Psoas muscle (tissue), 7 donors: ENCODE measurements at regions not wholly inside any gene's neighbourhood (a gene's known extent, or its start where the extent isn't known, plus 50 kb on each side); places are given as distances from the start of the nearest gene placed in this dataset.

Source experiments
- ATAC-seq, 4 donors: fragments of 200-7000 bp; cut with Tn5 transposase; one replicate each; pipeline ENCODE4 v1.9.1; 2020; ENCODE audit warnings: moderate library complexity in 3 of 4, mild to moderate bottlenecking in 2 of 4
- DNase-seq, 2 donors: peaks; one replicate each; pipeline ENCODE4 v3.0.0-alpha.2; 2020
- H3K27ac ChIP-seq: fragments of 200-600 bp; one replicate; pipeline ENCODE4 v1.8.0; 2022
- H3K27me3 ChIP-seq, 3 donors: fragments of 200-600 bp in 1 of 3; one replicate each; pipeline versions ENCODE4 v1.6.1 to v1.8.0; 2013 to 2022; ENCODE audit warnings: low read length in 2 of 3, mild to moderate bottlenecking in 2 of 3, moderate library complexity in 1 of 3; ENCODE audit not compliant: insufficient read depth in 3 of 3
- H3K36me3 ChIP-seq, 2 donors: fragments of 200-600 bp in 1 of 2; one replicate each; pipeline versions ENCODE4 v1.6.1 to v1.8.0; 2013 to 2022; ENCODE audit warnings: low read depth in 1 of 2, mild to moderate bottlenecking in 1 of 2, moderate library complexity in 1 of 2; ENCODE audit not compliant: insufficient read depth in 1 of 2
- H3K4me1 ChIP-seq: fragments of 200-600 bp; one replicate; pipeline ENCODE4 v1.8.0; 2022
- H3K4me3 ChIP-seq: fragments of 200-600 bp; one replicate; pipeline ENCODE4 v1.8.0; 2022; ENCODE audit warnings: mild to moderate bottlenecking
- H3K9me3 ChIP-seq: fragments of 200-600 bp; one replicate; pipeline ENCODE4 v1.8.0; 2022
- CTCF ChIP-seq: fragments of 200-600 bp; IDR thresholded peaks from one replicate; pipeline ENCODE4 v1.8.0; 2022; ENCODE audit warnings: antibody characterized with exemption
- WGBS, 3 donors: extraction: QIAGEN DNeasy Blood & Tissue Kit; methylation state at CpG; one replicate each; pipeline versions ENCODE4 v1.1.6 to v1.1.7; 2013; 5-methylcytosine and 5-hydroxymethylcytosine counted together
- intact Hi-C, 2 donors: fragments of 100-400 bp; cut with DNase I; formaldehyde crosslinking; loops; one replicate each; pipeline versions ENCODE4 v1.11.0 to v1.14.2; 2022
- donor health status: healthy with polysubstance abuse.
- donor health status: DM: no; HTN: no; CAD: no; lungs with moderate emphysema.
- donor health status: Bipolar disorder and iron deficiency.
- donor health status: healthy.
- donor health status: DM: yes; HTN: yes; CAD: no.
- donor health status: DM: no; HTN: no; CAD: no.
- donor health status: DM: yes; HTN: yes; CAD: no.

DNA sequence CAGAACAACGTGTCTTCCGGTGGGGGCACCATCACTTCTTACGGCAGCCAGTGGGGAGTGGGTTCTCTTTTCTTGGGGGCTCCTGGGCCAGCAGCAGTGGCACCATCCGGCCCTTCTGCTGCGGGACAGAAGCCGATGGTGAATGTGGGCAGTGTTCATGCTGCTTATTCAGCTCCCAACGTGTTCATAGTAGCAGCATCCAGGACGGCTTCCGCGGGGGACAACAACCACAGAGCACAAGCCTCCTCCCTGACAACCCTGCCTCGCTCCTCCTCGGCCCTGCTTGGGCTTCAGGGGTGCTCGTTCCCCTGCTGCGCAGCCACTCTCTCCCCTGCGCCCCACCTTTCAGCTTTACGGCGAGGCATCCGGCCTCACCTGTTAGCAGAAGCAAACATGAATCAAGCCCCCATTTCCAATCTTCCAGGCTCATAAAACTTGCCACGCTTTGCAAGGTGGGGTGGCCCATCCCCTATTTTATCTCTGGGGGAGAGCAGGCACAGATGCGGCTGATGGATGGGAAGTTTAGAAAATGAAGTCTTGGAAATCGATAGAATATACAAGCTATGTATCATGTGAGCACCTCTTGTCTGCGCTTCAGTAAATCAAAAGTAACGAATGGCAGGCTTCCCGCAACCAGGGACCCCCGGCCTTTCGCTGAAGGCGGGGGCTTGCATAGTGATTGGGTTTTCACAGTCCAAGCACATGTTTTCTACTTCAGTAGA, 191.8 kb upstream of the NECTIN1 start:
- no peak overlapping the region for H3K4me3 ChIP-seq
- H3K4me1 ChIP-seq = no peaks in the 10 kb centered on the region
- 79 to 85% (median 79%) methylated on average over 27 of the region's 27 CpGs for WGBS, 3 donors
- no peaks in the 10 kb centered on the region for H3K9me3 ChIP-seq
- peaks cover 0 to 49% (median 0%) of the 10 kb centered on the region in 3 donors for H3K27me3 ChIP-seq
- H3K27ac ChIP-seq = no peak overlapping the region
- no peak for TF ChIP-seq CTCF
- ATAC-seq = no peak
- DNase-seq = no peak
- intact Hi-C loops = loop anchor here in 1 of 2 donors (5.0 kb wide), 1 partner anchor 314 kb away; no protein-coding TSS in a partner anchor
- H3K36me3 ChIP-seq = no peaks in the 10 kb centered on the region

- Histone ChIP-seq H3K27ac (no peak overlapping the region), H3K36me3 (no peaks in the 10 kb centered on the region), H3K9me3 (no peaks in the 10 kb centered on the region), H3K4me3 (no peak overlapping the region), H3K27me3 (peaks cover 0 to 43% (median 0%) of the 10 kb centered on the region in 3 donors), H3K4me1 (no peaks in the 10 kb centered on the region)
- no peak for TF ChIP-seq CTCF
- ATAC-seq (no peak), DNase-seq (no peak)
- intact Hi-C loops = loop anchor here in 1 of 2 donors (5.0 kb wide), 1 partner anchor 312 kb away; no protein-coding TSS in a partner anchor
- 52 to 61% (median 57%) methylated on average over 6 of the region's 6 CpGs for WGBS, 3 donors
Measured at GRCh38 chr11:119919656-119920055, 190.7 kb upstream of the NECTIN1 start.

GRCh38 chr11:119918347-119918746, 189.3 kb upstream of the NECTIN1 start:
- WGBS, 3 donors = 51 to 55% (median 54%) methylated on average over 6 of the region's 6 CpGs
- Histone ChIP-seq H3K36me3 (no peaks in the 10 kb centered on the region), H3K4me3 (no peak overlapping the region), H3K4me1 (no peaks in the 10 kb centered on the region), H3K27ac (no peak overlapping the region), H3K9me3 (no peaks in the 10 kb centered on the region), H3K27me3 (peaks cover 0 to 41% (median 0%) of the 10 kb centered on the region in 3 donors)
- ATAC-seq = no peak
- no peak for TF ChIP-seq CTCF
- intact Hi-C loops = no loop called here
- no peak for DNase-seq

GRCh38 chr11:119916568-119916967, 187.6 kb upstream of the NECTIN1 start:
- Histone ChIP-seq H3K27me3 (peaks cover 0 to 32% (median 0%) of the 10 kb centered on the region in 3 donors), H3K27ac (no peak overlapping the region), H3K4me1 (no peaks in the 10 kb centered on the region), H3K9me3 (no peaks in the 10 kb centered on the region), H3K36me3 (no peaks in the 10 kb centered on the region), H3K4me3 (no peak overlapping the region)
- 74 to 80% (median 75%) methylated on average over 2 of the region's 2 CpGs for WGBS, 3 donors
- intact Hi-C loops = no loop called here
- no peak for TF ChIP-seq CTCF
- no peak for DNase-seq
- no peak for ATAC-seq
